HG02759 (cell line): ENCODE measurements at regions not wholly inside any gene's neighbourhood (a gene's known extent, or its start where the extent isn't known, plus 50 kb on each side); places are given as distances from the start of the nearest gene placed in this dataset.
A peak's percentile ranks its signal among the peaks of the same experiment; 100 is the strongest.
"Not testable (repeated sequence)": the region's sequence is repeated elsewhere in the genome, so short reads cannot be mapped to it uniquely, and the experiment has no call there.

Experiments
- ATAC-seq: cut with Tn5 transposase; IDR thresholded peaks from one replicate; pipeline ENCODE4 v1.9.1; 2021; ENCODE audit warnings: mild to moderate bottlenecking, moderate library complexity; ENCODE audit not compliant: unreplicated experiment

GRCh38 chr2:31813016-31813415 lies 197.8 kb downstream of the MEMO1 start:
- ATAC-seq, result no peak

- peak; percentile 99 for ATAC-seq
These were observed 198.6 kb downstream of the MEMO1 start for GRCh38 chr2:31812051-31812798.

GRCh38 chr2:31811482-31811881 lies 199.3 kb downstream of the MEMO1 start:
- no peak for ATAC-seq

- no peak for ATAC-seq
These were observed 200.4 kb downstream of the MEMO1 start for GRCh38 chr2:31810200-31810917.

GRCh38 chr2:31805688-31806087 lies 205.1 kb downstream of the MEMO1 start:
- ATAC-seq, result no peak

GRCh38 chr2:31803481-31804153 lies 207.2 kb downstream of the MEMO1 start:
- ATAC-seq, result not testable (repeated sequence)

- ATAC-seq, result no peak
These were observed 208.1 kb downstream of the MEMO1 start for GRCh38 chr2:31802711-31803110.

- not testable (repeated sequence) for ATAC-seq
These were observed 211.5 kb downstream of the MEMO1 start for GRCh38 chr2:31799282-31799681.

GRCh38 chr2:31788273-31788672 lies 207.5 kb upstream of the SRD5A2 start:
- no peak for ATAC-seq

- peak; percentile 72 for ATAC-seq
These were observed 205.1 kb upstream of the SRD5A2 start for GRCh38 chr2:31785876-31786275.

- no peak for ATAC-seq
These were observed 204.1 kb upstream of the SRD5A2 start for GRCh38 chr2:31784868-31785267.

- ATAC-seq, result not testable (repeated sequence)
These were observed 202.8 kb upstream of the SRD5A2 start for GRCh38 chr2:31783446-31784091.

- no peak for ATAC-seq
These were observed 197.4 kb upstream of the SRD5A2 start for GRCh38 chr2:31778153-31778552.

GRCh38 chr2:31770741-31771140 lies 190.0 kb upstream of the SRD5A2 start:
- no peak for ATAC-seq

- no peak for ATAC-seq
These were observed 184.6 kb upstream of the SRD5A2 start for GRCh38 chr2:31765078-31765945.

GRCh38 chr2:31764169-31764568 lies 183.4 kb upstream of the SRD5A2 start:
- ATAC-seq, result no peak

GRCh38 chr2:31762085-31762484 lies 181.3 kb upstream of the SRD5A2 start:
- ATAC-seq, result no peak

- ATAC-seq, result not testable (repeated sequence)
These were observed 176.6 kb upstream of the SRD5A2 start for GRCh38 chr2:31757351-31757750.

- not testable (repeated sequence) for ATAC-seq
These were observed 168.0 kb upstream of the SRD5A2 start for GRCh38 chr2:31748746-31749145.

- ATAC-seq, result no peak
These were observed 167.3 kb upstream of the SRD5A2 start for GRCh38 chr2:31748041-31748440.
